ENCODE measurements at regions not wholly inside any gene's neighbourhood (a gene's known extent, or its start where the extent isn't known, plus 50 kb on each side); places are given as distances from the start of the nearest gene placed in this dataset.

DNA sequence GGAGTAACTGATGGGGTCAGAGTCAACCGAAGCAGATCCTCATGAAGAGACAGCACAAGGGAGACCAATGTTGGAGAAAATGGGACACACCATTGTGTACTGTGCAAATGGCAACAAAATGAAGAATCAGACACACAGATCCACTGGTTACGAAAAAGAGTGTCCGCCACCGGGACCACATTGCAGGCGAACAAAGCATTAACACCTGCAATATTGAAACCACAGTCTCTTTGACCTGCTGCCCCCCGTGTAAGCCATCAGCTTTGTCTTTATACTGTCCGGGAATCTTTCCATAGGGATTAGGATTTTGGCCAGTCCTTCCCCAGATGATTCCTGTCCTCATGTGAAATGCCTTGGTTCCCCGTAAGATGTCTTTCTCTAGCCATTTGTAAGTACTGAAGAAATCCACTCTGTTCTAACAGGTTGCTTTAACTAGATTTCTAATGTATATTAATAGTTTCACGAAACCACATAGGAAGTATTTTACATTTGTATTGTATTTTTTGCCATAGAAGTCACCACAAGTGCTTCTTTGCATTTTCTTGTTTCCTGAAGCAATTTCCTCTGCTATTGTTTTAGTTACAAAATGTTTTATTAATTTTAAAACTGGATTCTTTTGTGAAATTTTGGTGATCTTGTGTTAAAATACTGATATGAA is 140.8 kb upstream of the NFE2L3 start:
- peaks cover 82% of the 10 kb centered on the region for H3K27me3 Mint-ChIP-seq
- DNase-seq: no peak
- no peak overlapping the region for H3K27ac Mint-ChIP-seq
- ATAC-seq (ENCODE audit: low read depth): no peak
- Histone ChIP-seq H3K4me3 (ENCODE audit: control extremely low read depth in 1 of 5, extremely low read depth in 1 of 5, insufficient read depth in 1 of 5, low read depth in 2 of 5, low read length in 4 of 5) (no peak overlapping the region), H4K20me1 (ENCODE audit: control insufficient read depth, insufficient read depth, low read length, poor library complexity, severe bottlenecking) (no peaks in the 10 kb centered on the region), H3K27ac (ENCODE audit: low read length in 2 of 2) (no peak overlapping the region), H2AFZ (ENCODE audit: insufficient read depth, low read depth, low read length, poor library complexity, severe bottlenecking) (no peak overlapping the region), H3K27me3 (replicated peaks in 1 of 4; ENCODE audit: control extremely low read depth in 1 of 4, control insufficient read depth in 3 of 4, insufficient read depth in 4 of 4, low read length in 3 of 4) (peaks cover 0 to 60% (median 30%) of the 10 kb centered on the region in 4 experiments), H3K9me3 (ENCODE audit: control extremely low read depth in 1 of 3, control insufficient read depth in 2 of 3, insufficient read depth in 1 of 3, low read length in 2 of 3) (peaks cover 0 to 5% (median 1%) of the 10 kb centered on the region in 3 donors), H3K4me1 (ENCODE audit: control insufficient read depth in 2 of 2, insufficient read depth in 2 of 2, low read length in 2 of 2) (peaks cover 13% of the 10 kb centered on the region in 2 donors), H3K79me2 (ENCODE audit: control insufficient read depth, insufficient read depth, low read length) (no peaks in the 10 kb centered on the region), H3K9ac (ENCODE audit: low read length) (no peak overlapping the region), H3K4me2 (replicated peaks; ENCODE audit: low read depth, low read length, poor library complexity, severe bottlenecking) (peak overlapping the region; percentile 27), H3K36me3 (replicated peaks in 1 of 2; ENCODE audit: control extremely low read depth in 1 of 2, control insufficient read depth in 1 of 2, extremely low read depth in 1 of 2, insufficient read depth in 2 of 2, low read length in 1 of 2) (no peaks in the 10 kb centered on the region)
- WGBS (ENCODE audit: insufficient coverage): 30% methylated on average over 6 of the region's 9 CpGs
- no peak for TF ChIP-seq EZH2 (IDR thresholded peaks at IDR 0.05; ENCODE audit: borderline replicate concordance, insufficient read depth, low read depth, low read length, poor library complexity, severe bottlenecking)
- TF ChIP-seq, protein P1, sequence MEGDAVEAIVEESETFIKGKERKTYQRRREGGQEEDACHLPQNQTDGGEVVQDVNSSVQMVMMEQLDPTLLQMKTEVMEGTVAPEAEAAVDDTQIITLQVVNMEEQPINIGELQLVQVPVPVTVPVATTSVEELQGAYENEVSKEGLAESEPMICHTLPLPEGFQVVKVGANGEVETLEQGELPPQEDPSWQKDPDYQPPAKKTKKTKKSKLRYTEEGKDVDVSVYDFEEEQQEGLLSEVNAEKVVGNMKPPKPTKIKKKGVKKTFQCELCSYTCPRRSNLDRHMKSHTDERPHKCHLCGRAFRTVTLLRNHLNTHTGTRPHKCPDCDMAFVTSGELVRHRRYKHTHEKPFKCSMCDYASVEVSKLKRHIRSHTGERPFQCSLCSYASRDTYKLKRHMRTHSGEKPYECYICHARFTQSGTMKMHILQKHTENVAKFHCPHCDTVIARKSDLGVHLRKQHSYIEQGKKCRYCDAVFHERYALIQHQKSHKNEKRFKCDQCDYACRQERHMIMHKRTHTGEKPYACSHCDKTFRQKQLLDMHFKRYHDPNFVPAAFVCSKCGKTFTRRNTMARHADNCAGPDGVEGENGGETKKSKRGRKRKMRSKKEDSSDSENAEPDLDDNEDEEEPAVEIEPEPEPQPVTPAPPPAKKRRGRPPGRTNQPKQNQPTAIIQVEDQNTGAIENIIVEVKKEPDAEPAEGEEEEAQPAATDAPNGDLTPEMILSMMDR (IDR thresholded peaks at IDR 0.05): no peak
- peak overlapping the region; percentile 30 for H3K4me3 Mint-ChIP-seq
- intact Hi-C loops (cut with micrococcal nuclease): no loop called here
- CTCF ChIA-PET: no interaction called here
- POLR2A ChIA-PET: no interaction called here
- H3K4me1 Mint-ChIP-seq: peaks cover 22% of the 10 kb centered on the region
- peaks cover 6% of the 10 kb centered on the region for H3K9me3 Mint-ChIP-seq (ENCODE audit: insufficient read depth)

DNA sequence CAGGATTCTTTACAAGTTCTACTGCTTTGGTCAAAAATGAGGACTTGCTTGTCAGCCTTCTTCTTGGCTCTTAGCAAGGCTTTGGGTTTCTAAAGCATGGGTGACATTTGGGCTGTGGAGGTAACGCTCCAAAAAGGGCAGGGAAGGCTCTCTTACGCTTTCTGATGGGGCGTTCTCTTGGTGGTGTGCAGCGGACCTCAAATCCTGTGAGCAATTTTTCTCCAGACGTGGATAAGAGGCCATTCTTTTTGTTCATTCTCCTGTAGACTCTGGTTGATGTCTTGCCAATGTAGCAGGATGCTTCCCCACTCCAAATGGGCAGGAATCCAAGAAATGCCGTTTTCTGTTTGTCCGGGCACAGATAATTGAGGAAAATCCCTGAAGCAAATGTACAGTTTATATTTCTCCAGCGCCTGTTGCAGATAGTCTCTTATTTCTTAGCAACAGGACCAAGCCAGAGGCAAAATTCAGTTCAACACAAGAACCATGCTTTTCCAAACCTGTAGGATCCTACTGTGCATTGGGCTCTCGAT is 138.4 kb upstream of the NFE2L3 start:
- Mint-ChIP-seq H3K4me3 (no peak overlapping the region), H3K4me1 (peaks cover 22% of the 10 kb centered on the region), H3K27ac (no peak overlapping the region), H3K9me3 (ENCODE audit: insufficient read depth) (peaks cover 10% of the 10 kb centered on the region), H3K27me3 (peaks cover 84% of the 10 kb centered on the region)
- Histone ChIP-seq H2AFZ (ENCODE audit: insufficient read depth, low read depth, low read length, poor library complexity, severe bottlenecking) (no peak overlapping the region), H3K79me2 (ENCODE audit: control insufficient read depth, insufficient read depth, low read length) (no peaks in the 10 kb centered on the region), H3K4me3 (ENCODE audit: control extremely low read depth in 1 of 5, extremely low read depth in 1 of 5, insufficient read depth in 1 of 5, low read depth in 2 of 5, low read length in 4 of 5) (no peak overlapping the region), H3K9ac (ENCODE audit: low read length) (no peak overlapping the region), H3K4me1 (ENCODE audit: control insufficient read depth in 2 of 2, insufficient read depth in 2 of 2, low read length in 2 of 2) (peaks cover 13% of the 10 kb centered on the region in 2 donors), H3K4me2 (replicated peaks; ENCODE audit: low read depth, low read length, poor library complexity, severe bottlenecking) (no peak overlapping the region), H3K27ac (ENCODE audit: low read length in 2 of 2) (no peak overlapping the region), H3K36me3 (replicated peaks in 1 of 2; ENCODE audit: control extremely low read depth in 1 of 2, control insufficient read depth in 1 of 2, extremely low read depth in 1 of 2, insufficient read depth in 2 of 2, low read length in 1 of 2) (no peaks in the 10 kb centered on the region), H3K9me3 (ENCODE audit: control extremely low read depth in 1 of 3, control insufficient read depth in 2 of 3, insufficient read depth in 1 of 3, low read length in 2 of 3) (peaks cover 4 to 5% (median 4%) of the 10 kb centered on the region in 3 donors), H3K27me3 (replicated peaks in 1 of 4; ENCODE audit: control extremely low read depth in 1 of 4, control insufficient read depth in 3 of 4, insufficient read depth in 4 of 4, low read length in 3 of 4) (peaks cover 0 to 48% (median 29%) of the 10 kb centered on the region in 4 experiments), H4K20me1 (ENCODE audit: control insufficient read depth, insufficient read depth, low read length, poor library complexity, severe bottlenecking) (no peaks in the 10 kb centered on the region)
- TF ChIP-seq, protein P1 (IDR thresholded peaks at IDR 0.05): no peak
- no peak for TF ChIP-seq EZH2 (IDR thresholded peaks at IDR 0.05; ENCODE audit: borderline replicate concordance, insufficient read depth, low read depth, low read length, poor library complexity, severe bottlenecking)
- intact Hi-C loops (cut with micrococcal nuclease): no loop called here
- no peak for ATAC-seq (ENCODE audit: low read depth)
- WGBS (ENCODE audit: insufficient coverage): 51% methylated on average over 8 of the region's 9 CpGs
- DNase-seq: no peak
- CTCF ChIA-PET: no interaction called here
- POLR2A ChIA-PET: no interaction called here
